CD14-positive monocyte (primary cell): ENCODE measurements at regions not wholly inside any gene's neighbourhood (a gene's known extent, or its start where the extent isn't known, plus 50 kb on each side); places are given as distances from the start of the nearest gene placed in this dataset.

ENCODE experiments used
- DNase-seq, 3 donors: peaks; one replicate each; pipeline ENCODE4 v3.0.0-alpha.2; 2011 to 2022
- H2AFZ ChIP-seq: 2 replicates; pipeline ENCODE4 v1.6.0; 2012; ENCODE audit warnings: mild to moderate bottlenecking, low read depth, low read length, inconsistent platforms; ENCODE audit not compliant: insufficient read depth, poor library complexity, severe bottlenecking
- H3K27ac ChIP-seq, 2 donors: 1 replicate in 1 of 2; 2 replicates in 1 of 2; pipeline ENCODE4 v1.5.1; 2012 to 2013; ENCODE audit warnings: low read length in 2 of 2, control low read depth in 1 of 2, inconsistent platforms in 1 of 2, low read depth in 1 of 2, mild to moderate bottlenecking in 1 of 2
- H3K27me3 ChIP-seq, 2 donors: one replicate each; pipeline versions ENCODE4 v1.6.0 to v1.6.1; 2011 to 2013; ENCODE audit warnings: low read length in 2 of 2; ENCODE audit not compliant: control insufficient read depth in 2 of 2, insufficient read depth in 2 of 2
- H3K36me3 ChIP-seq, 2 donors: replicated peaks in 1 of 2; 1 replicate in 1 of 2; 2 replicates in 1 of 2; pipeline versions ENCODE4 v1.5.1 to v1.6.1; 2012 to 2013; ENCODE audit warnings: low read length in 2 of 2, control low read depth in 1 of 2, inconsistent platforms in 1 of 2, mild to moderate bottlenecking in 1 of 2; ENCODE audit not compliant: insufficient read depth in 2 of 2, control insufficient read depth in 1 of 2
- H3K4me1 ChIP-seq, 2 donors: 1 replicate in 1 of 2; 2 replicates in 1 of 2; pipeline versions ENCODE4 v1.5.1 to v1.6.1; 2012 to 2013; ENCODE audit warnings: low read length in 2 of 2, control low read depth in 1 of 2, inconsistent platforms in 1 of 2, mild to moderate bottlenecking in 1 of 2, moderate library complexity in 1 of 2; ENCODE audit not compliant: insufficient read depth in 2 of 2, control insufficient read depth in 1 of 2
- H3K4me2 ChIP-seq: replicated peaks from 2 replicates; pipeline ENCODE3; 2012; ENCODE audit warnings: low read length, moderate library complexity, mild to moderate bottlenecking; ENCODE audit not compliant: poor library complexity, severe bottlenecking; ENCODE audit errors: extremely low read depth
- H3K4me3 ChIP-seq, 3 experiments: fragments of 200-600 bp in 1 of 3; sonication (generic) in 1 of 3; replicated peaks in 1 of 3; 1 replicate in 2 of 3; 2 replicates in 1 of 3; pipeline ENCODE4 v1.5.1; 2011 to 2013; ENCODE audit warnings: low read length in 3 of 3, mild to moderate bottlenecking in 3 of 3, control low read depth in 2 of 3, low read depth in 2 of 3, inconsistent platforms in 1 of 3, moderate library complexity in 1 of 3
- H3K79me2 ChIP-seq: 2 replicates; pipeline ENCODE4 v1.6.0; 2012; ENCODE audit warnings: mild to moderate bottlenecking, control low read depth, inconsistent platforms, low read length, moderate library complexity; ENCODE audit not compliant: insufficient read depth
- H3K9ac ChIP-seq: 2 replicates; pipeline ENCODE4 v1.6.0; 2017; ENCODE audit warnings: low read length, mild to moderate bottlenecking; ENCODE audit not compliant: insufficient read depth, poor library complexity, severe bottlenecking
- H3K9me3 ChIP-seq, 2 donors: replicated peaks in 1 of 2; 1 replicate in 1 of 2; 2 replicates in 1 of 2; pipeline versions ENCODE4 v1.5.1 to v1.6.1; 2012 to 2013; ENCODE audit warnings: low read length in 2 of 2, control low read depth in 1 of 2; ENCODE audit not compliant: control insufficient read depth in 1 of 2, insufficient read depth in 1 of 2
- H4K20me1 ChIP-seq: 2 replicates; pipeline ENCODE4 v1.6.0; 2012; ENCODE audit warnings: mild to moderate bottlenecking, low read length, control low read depth, moderate library complexity; ENCODE audit not compliant: insufficient read depth
- H3K27ac Mint-ChIP-seq, 7 donors: one replicate each; pipeline ENCODE4 v1.8.0; 2020; ENCODE audit warnings: mild to moderate bottlenecking in 7 of 7, mixed read lengths in 7 of 7, moderate library complexity in 6 of 7, inconsistent platforms in 2 of 7
- H3K27me3 Mint-ChIP-seq, 3 donors: one replicate each; pipeline ENCODE4 v1.8.0; 2021 to 2022; ENCODE audit warnings: low read depth in 3 of 3, mild to moderate bottlenecking in 3 of 3, mixed read lengths in 3 of 3, moderate library complexity in 3 of 3, inconsistent platforms in 1 of 3
- H3K36me3 Mint-ChIP-seq, 2 donors: one replicate each; pipeline ENCODE4 v1.8.0; 2020; ENCODE audit warnings: mixed read lengths in 2 of 2, inconsistent platforms in 1 of 2, mild to moderate bottlenecking in 1 of 2
- H3K4me1 Mint-ChIP-seq: one replicate; pipeline ENCODE4 v1.8.0; 2020; ENCODE audit warnings: mild to moderate bottlenecking, mixed read lengths
- H3K4me3 Mint-ChIP-seq, 2 donors: one replicate each; pipeline ENCODE4 v1.8.0; 2020; ENCODE audit warnings: mild to moderate bottlenecking in 2 of 2, mixed read lengths in 2 of 2, moderate library complexity in 1 of 2
- H3K9me3 Mint-ChIP-seq, 7 donors: one replicate each; pipeline ENCODE4 v1.8.0; 2020 to 2022; ENCODE audit warnings: mixed read lengths in 7 of 7, mild to moderate bottlenecking in 6 of 7, moderate library complexity in 6 of 7, inconsistent platforms in 2 of 7
- CTCF ChIP-seq: fragments of 200-600 bp; IDR thresholded peaks from one replicate; pipeline ENCODE4 v1.8.0; 2022; ENCODE audit warnings: antibody characterized with exemption, mild to moderate bottlenecking
- WGBS: methylation state at CpG from one replicate; pipeline ENCODE4 v1.1.5; 2013; ENCODE audit warnings: missing lambda C conversion rate; ENCODE audit not compliant: insufficient coverage; 5-methylcytosine and 5-hydroxymethylcytosine counted together
- intact Hi-C, 2 donors: fragments of 100-400 bp; cut with micrococcal nuclease; formaldehyde crosslinking; loops; one replicate each; pipeline versions ENCODE4 v1.15.0 to v1.15.1; 2023

DNA sequence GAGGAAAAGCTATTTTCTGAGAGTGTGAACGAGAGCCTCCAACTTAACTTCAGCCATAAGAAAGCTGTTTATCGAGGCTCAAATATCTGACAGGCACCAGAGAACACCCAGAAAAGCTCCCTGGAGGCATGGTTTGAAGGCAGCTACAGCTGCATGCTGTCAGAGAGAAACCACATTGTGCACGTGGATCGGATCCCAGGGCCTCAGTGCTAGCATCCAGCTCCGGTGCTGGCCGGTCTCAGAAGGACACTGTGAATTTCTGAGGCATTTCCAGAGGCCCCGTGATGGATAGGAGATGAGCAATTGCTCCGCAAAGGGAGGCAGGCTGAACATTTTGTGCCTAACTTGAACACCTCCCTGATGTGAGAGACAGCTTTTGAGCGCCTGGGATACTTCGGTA, 315.7 kb downstream of the FGF9 start:
- Histone ChIP-seq H3K9ac (no peak overlapping the region), H3K4me3 (no peak overlapping the region), H3K27me3 (no peaks in the 10 kb centered on the region), H3K27ac (no peak overlapping the region), H3K4me1 (no peaks in the 10 kb centered on the region), H4K20me1 (no peaks in the 10 kb centered on the region), H2AFZ (no peak overlapping the region), H3K36me3 (no peaks in the 10 kb centered on the region), H3K4me2 (no peak overlapping the region), H3K79me2 (no peaks in the 10 kb centered on the region), H3K9me3 (no peaks in the 10 kb centered on the region)
- peaks cover 5 to 7% (median 6%) of the 10 kb centered on the region in 3 donors for H3K27me3 Mint-ChIP-seq
- intact Hi-C loops: no loop called here
- WGBS: 93% methylated on average over 8 of the region's 10 CpGs
- no peaks in the 10 kb centered on the region for H3K4me1 Mint-ChIP-seq
- TF ChIP-seq CTCF: no peak
- no peak overlapping the region for H3K4me3 Mint-ChIP-seq
- peaks cover 0 to 4% (median 2%) of the 10 kb centered on the region in 7 donors for H3K9me3 Mint-ChIP-seq
- peak overlapping the region in 1 of 7 donors; percentile 7 for H3K27ac Mint-ChIP-seq
- no peak for DNase-seq
- H3K36me3 Mint-ChIP-seq: no peaks in the 10 kb centered on the region

- Mint-ChIP-seq H3K27me3 (peaks cover 6 to 8% (median 8%) of the 10 kb centered on the region in 3 donors), H3K4me1 (no peaks in the 10 kb centered on the region), H3K27ac (no peak overlapping the region), H3K4me3 (no peak overlapping the region), H3K9me3 (peaks cover 0 to 7% (median 2%) of the 10 kb centered on the region in 7 donors), H3K36me3 (no peaks in the 10 kb centered on the region)
- intact Hi-C loops: no loop called here
- no peak overlapping the region for H3K27ac ChIP-seq
- WGBS: 63% methylated on average over 3 of the region's 7 CpGs
- H2AFZ ChIP-seq: no peak overlapping the region
- no peak for TF ChIP-seq CTCF
- H3K4me1 ChIP-seq: no peaks in the 10 kb centered on the region
- no peaks in the 10 kb centered on the region for H3K27me3 ChIP-seq
- H3K9ac ChIP-seq: no peak overlapping the region
- H3K4me3 ChIP-seq: no peak overlapping the region
- no peaks in the 10 kb centered on the region for H4K20me1 ChIP-seq
- H3K9me3 ChIP-seq: no peaks in the 10 kb centered on the region
- no peaks in the 10 kb centered on the region for H3K79me2 ChIP-seq
- H3K36me3 ChIP-seq: no peaks in the 10 kb centered on the region
- no peak overlapping the region for H3K4me2 ChIP-seq
- DNase-seq: no peak
These were observed 316.9 kb downstream of the FGF9 start for GRCh38 chr13:21987793-21988192.
